NT2/D1 (cell line): ENCODE measurements at regions not wholly inside any gene's neighbourhood (a gene's known extent, or its start where the extent isn't known, plus 50 kb on each side); places are given as distances from the start of the nearest gene placed in this dataset.

Source experiments
- SUZ12 ChIP-seq: IDR thresholded peaks from 2 replicates; pipeline ENCODE4 v1.6.1; 2011; ENCODE audit not compliant: insufficient read length, insufficient read depth; ENCODE audit errors: extremely low read depth
- YY1 ChIP-seq: IDR thresholded peaks from 2 replicates; pipeline ENCODE4 v1.6.1; 2011; ENCODE audit not compliant: insufficient read length, insufficient read depth
- ZNF274 ChIP-seq: IDR thresholded peaks from 2 replicates; pipeline ENCODE4 v1.6.1; 2011; ENCODE audit warnings: mild to moderate bottlenecking, low read depth, low read length

DNA sequence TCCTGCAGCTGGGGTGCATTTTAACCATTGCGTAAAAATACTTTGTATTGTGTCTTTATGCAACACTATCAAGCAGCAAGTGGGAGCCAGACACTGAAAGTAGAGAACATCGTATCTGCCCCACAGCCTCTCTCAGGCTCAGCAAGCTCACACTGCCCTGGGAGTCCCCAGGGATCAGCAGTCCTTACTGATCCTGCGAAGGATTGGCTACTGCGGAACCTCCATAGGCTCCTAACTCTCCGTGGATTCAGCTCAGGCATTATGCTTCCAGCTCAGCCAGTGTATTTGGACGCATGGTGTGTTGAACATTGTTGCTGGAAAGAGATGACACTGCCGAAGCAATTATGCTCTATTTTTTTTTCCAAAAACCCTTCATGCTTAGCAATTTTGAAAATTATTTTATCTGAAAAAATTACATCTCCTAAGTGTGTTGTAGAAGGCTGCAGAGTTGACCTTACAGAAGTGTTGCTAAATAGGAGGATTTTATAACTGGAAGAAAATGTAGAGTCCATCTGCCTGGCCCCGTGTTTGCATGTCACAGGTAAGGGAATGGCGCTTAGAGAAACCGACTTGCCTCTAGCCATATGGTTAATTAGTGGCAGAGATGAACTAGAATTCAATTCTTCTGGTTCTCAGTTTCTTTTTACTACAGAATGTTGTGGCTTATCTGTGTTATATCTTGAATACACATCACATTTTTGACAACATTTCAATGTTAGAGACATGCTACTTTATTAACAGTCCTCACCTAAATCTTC is 276.4 kb upstream of the COBL start:
- TF ChIP-seq YY1: no peak
- TF ChIP-seq SUZ12: no peak
- no peak for TF ChIP-seq ZNF274
